OCI-M2 (cell line): ENCODE measurements at regions not wholly inside any gene's neighbourhood (a gene's known extent, or its start where the extent isn't known, plus 50 kb on each side); places are given as distances from the start of the nearest gene placed in this dataset.

Source experiments
- DNase-seq: peaks from one replicate; lab custom pipeline; 2025; ENCODE audit not compliant: unreplicated experiment; lab: John Stamatoyannopoulos, UW

DNA sequence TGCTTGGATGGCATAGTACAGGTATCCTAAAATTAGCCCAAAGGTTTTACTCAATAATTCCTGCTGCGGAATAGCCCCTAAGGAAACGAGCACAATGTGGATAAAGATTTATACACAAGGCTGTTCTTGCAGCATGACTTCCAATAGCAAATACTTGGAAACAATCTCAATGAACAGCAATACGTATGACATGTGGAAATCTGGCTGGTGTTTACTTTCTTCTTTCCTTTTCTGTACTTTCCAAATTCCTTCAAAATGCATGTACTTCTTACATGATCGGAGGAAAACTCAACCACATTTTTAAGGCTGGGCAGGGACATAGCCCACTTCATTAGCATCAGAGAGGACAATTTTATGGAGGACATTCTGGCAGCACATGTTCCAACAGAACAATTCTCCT, 86.6 kb downstream of the C16orf95 start:
- no peak for DNase-seq

- DNase-seq = no peak
Measured at GRCh38 chr16:87231295-87231694, 85.9 kb downstream of the C16orf95 start.

DNA sequence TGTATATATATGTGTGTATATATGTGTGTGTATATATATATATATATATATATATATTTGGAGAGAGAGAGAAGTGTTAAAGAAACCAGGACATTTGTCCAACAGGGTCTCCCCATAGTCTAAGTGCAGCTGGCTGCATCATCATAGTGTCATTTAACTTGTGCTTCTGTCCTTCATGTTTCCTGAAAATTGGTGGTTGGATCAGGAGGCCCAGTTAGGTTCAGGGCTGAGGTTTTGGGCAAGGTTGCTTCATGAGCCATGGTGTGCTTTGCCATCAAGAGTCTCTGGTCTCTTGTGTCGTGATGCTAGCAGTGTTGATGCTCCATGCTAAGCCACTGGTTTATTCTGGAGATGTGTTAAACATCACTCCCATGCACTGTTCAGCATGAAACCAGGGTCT, 85.3 kb downstream of the C16orf95 start:
- no peak for DNase-seq

GRCh38 chr16:87233928-87234327, 83.3 kb downstream of the C16orf95 start:
- DNase-seq = no peak

GRCh38 chr16:87234601-87235000, 82.6 kb downstream of the C16orf95 start:
- no peak for DNase-seq

DNA sequence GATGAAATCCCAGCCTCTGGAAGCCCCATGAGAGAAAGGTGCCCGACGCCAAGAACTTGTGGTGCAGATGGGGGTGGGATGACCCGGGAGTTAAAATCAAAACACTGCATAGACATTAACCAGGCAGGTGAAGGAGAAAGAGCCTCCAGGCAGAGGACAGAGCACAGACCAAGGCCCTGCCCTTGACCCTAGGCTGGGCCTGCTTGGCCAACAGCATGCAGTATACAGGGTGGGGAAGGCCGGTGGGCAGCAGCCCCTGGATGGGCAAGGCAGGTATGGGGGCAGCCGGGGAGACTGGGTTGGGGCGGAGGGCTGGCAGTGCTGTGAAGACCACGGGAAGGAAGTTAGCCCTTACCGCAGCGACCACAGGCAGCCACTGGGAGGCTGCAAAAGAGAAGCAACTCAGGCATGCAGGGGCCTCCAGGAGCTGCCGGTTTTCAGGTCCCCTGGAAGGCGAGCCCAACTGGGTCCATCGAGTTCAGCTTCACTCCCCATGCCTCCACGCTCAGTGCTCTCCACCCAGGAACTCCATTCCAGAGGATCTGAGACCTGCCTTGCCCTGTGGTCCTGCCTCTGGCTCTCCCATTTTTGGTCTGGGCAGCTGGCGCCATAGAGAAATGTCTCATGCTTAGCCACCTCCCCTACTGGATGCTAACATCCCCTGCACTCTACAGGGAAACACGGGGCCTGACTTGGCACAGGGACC, 81.2 kb downstream of the C16orf95 start:
- DNase-seq = no peak

DNA sequence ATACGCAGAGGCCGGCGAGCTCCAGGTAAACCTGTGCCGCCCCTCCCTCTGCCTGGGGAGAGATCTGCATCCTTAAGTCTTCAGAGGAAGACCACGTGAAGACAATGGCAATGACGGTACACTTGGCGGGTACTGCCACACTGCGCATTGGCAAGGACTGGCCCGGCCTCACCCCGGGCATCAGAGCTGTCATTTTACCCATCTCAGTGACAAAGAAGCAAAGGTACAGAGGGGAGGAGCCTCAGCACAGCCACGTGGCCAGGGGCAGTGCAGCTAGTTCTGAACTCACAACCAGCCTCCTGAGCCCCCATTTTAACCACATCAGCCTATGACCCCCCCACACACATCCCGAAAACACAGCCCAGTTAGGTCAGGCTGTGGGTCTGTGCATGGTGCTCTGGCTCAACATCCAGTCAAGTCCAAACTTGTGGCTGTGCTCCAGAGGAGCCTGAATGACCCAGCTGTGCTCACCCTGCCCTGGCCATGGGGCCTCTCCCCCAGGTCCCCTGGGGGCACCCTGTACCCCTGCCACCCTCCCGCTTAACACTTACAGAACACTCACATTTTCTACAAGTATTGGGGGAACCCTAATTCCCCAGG, 80.6 kb downstream of the C16orf95 start:
- DNase-seq = no peak

DNA sequence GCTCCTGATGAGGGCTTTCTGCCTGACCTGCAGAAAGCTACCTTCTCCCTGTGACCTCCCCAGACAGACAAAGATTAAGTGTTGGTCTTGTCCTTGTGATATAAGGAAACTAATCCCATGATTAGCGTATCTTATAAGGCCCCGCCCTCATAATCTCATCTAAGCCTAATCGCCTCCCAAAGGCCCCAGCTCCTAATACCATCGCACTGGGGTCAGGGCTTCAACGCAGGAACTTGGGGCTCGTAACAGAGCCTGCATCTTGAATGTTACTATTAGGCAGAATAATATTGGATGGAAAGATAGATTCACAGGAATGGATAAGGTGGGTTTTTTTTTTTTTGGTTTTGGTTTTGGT, 78.9 kb downstream of the C16orf95 start:
- no peak for DNase-seq

- no peak for DNase-seq
Measured at GRCh38 chr16:87239545-87239944, 77.6 kb downstream of the C16orf95 start.

DNA sequence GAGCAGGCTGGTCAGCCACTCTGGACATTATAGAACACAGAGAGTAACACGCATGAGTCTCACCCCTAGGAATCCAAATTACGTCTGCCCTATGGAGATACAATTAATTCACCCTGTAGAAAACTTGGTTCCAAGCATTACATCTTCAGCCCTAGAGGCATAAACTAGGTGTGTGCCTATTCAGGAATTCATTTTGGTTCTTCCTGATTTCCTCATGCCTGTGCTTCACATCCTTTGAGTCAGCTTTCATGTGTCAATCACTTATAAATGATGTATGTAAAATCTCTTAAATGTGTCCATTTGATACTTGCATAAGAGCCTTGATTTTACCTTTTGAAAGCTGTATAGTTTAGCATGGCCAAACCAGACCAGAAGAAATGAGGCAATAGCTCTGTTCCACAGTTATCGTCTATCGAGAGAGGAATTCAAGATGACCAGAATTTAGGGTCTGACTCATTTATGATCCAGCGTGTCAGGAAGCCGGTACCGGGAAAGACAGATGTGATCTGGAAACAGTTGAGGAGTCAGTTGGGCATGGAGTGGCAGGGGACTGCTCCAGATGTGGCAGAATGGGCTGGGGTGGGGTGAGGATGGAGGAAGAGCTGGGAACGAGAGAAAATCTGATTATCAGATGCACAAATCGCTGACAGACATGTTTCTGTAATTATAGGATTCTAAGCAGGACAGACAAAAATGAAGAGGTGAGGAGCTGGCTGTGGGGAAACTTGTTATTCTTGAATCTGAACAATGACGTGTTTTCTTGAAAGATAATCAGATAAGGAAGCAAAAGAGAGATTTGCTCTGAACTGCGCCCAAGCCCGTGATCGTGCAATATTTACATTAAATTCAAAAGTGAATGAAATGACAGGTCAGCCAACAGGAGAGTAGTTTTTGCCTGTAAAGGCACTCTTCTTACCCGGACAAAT, 76.7 kb downstream of the C16orf95 start:
- DNase-seq = no peak

DNA sequence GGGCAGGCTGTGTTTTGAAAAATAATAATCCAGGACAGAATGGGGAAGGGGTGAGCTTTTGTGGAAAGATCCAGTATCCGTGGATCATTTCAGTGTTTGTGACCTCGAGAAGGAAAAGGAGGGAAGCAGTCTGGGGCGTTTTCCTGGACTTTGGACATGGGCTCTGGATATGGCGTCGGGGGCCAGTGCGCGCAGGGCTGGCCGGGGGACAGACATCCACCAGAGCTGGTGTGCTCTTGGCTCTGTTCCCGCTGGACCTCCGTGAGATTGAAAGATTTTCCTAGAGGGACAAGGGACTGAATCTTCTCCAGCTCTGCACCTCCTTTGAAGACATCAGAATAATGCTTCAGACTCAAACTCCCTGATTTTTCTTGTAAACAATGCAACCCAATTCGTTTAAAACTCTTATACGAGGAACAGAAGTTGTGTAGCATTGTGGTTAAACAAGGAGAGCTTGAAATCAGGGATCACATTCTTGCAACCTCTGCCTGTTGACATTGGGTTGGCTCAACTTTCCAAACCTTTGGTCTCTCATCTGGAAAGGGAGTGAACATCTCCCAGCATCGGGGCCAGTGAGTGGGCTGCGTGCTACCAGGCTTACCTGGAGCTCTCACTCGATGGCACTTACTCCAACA, 75.9 kb downstream of the C16orf95 start:
- no peak for DNase-seq

DNA sequence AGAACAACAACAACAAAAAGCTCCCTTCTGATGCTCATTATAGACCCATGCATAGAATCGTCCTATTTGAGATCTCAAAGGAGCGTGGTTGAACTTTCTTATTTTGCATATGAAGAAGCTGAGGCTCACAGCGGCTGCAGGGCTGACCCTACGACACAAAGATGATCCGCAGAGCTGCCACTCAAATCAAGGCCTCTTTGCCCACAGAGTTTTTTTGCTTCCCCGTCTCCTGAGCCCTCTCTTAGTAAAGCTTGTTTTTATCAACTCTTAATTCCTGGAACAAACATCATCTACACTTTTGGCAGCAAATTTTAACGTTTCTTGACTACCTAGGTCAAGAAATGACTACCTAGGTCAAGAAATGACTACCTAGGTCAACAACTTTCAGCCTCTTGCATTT, 73.7 kb downstream of the C16orf95 start:
- DNase-seq = no peak

DNA sequence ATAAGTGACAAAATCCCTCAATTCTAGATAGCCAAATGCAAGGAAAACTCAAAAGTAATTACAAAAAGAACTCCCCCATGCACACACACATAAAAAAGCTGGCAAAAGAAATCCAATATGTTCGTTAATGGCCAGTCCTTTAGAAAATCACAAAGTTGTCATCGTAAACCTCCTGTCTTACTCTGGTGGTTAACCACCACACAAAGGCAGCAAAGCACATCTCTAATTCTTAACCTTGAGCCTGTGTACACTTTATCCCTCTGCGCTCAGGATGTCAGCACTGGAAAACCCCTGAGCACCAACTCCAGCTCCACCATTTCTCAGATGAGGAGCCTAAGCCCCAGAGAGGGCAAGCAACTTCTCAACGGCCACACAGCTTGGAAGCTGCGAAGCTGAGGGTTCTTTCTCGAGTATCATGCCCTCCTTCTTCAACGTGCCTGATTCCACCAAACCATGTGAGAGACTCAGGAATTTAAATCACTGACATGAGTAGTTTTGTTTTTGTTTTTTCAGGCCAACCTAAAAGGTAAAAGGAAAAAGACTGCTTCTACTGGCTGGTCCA, 72.5 kb downstream of the C16orf95 start:
- DNase-seq = no peak

GRCh38 chr16:87245511-87245910, 71.7 kb downstream of the C16orf95 start:
- no peak for DNase-seq

GRCh38 chr16:87246269-87247065, 70.7 kb downstream of the C16orf95 start:
- no peak for DNase-seq

GRCh38 chr16:87248714-87249113, 68.5 kb downstream of the C16orf95 start:
- no peak for DNase-seq

GRCh38 chr16:87249425-87249824, 67.8 kb downstream of the C16orf95 start:
- no peak for DNase-seq

DNA sequence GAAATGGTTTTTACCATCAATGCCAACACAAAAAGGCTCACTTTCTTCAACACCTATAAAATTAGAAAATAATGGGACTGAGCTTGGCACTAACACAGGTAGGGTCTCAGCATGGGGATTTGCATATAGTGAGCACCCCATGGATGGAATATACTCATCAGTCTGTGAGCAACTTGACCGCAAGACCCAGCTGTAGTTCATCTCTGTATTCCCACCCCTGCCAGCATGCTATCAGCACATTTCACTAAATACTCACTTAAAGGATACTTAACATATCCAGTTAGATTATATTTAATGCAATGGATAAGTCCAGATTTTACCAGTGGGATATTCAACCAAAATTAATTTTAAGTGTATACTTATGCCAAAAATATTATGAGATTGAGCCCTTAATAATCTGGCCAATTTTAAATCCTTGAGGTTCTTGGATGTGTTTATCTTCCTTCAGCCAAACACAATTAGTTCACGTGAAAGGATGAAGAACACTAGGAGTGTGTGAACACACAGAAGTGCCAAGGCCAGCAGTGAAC, 66.7 kb downstream of the C16orf95 start:
- no peak for DNase-seq

GRCh38 chr16:87252269-87252970, 64.8 kb downstream of the C16orf95 start:
- no peak for DNase-seq
